NCI-H446 (cell line): ENCODE measurements at regions not wholly inside any gene's neighbourhood (a gene's known extent, or its start where the extent isn't known, plus 50 kb on each side); places are given as distances from the start of the nearest gene placed in this dataset.

Experiments
- DNase-seq, 2 experiments: peaks; one replicate each; lab custom pipeline; 2025; lab: John Stamatoyannopoulos, UW

DNA sequence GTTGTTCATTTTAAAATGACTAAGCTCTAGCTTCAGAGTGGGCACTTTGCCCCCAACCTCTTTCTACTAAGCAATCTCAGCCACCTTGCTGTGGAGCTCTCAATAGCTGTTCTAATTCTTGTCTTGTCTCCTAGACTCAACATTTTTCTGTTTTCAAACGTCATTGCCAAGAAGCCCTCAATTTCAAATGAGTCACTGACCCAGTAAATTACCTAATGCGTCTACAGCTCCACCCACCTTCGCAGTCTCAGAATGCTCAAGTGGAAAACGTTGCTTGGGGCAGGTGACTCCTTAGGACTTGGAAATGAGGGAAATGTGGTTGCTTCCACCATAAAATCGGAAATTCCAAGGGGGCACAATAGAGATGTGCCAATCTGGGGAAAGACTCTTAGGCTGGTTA lies 59.0 kb downstream of the ING2 start:
- DNase-seq: no peak

DNA sequence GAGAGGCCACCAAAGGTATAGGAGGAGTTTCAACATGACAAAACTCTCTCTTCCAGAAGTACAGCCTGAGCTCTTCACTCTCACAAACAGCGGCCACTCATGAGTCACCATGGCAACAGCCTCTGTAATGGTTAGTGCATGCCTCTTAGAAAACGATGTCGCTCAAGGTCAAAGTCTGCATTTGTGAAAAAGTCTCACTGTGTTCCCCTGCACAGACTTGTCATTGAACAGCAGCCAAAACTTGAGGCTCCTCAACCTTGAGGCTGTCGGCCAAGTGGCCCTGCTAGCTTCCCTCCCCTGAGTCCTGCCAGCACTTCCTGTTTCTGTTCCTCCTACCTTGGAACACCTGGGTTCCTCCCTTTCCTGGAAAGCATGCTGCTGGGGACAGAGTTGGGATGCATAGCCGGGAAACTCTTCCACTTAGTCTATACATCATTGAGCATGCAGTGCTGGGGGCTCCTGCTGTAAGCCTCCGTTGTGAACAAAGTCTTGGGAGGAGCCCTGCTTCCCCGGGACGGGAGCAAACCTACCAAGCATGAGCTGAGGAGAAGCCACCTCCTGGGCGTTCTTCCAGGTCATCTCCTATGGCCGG lies 66.6 kb downstream of the ING2 start:
- DNase-seq: peak in 1 of 2 experiments; percentile 17

DNA sequence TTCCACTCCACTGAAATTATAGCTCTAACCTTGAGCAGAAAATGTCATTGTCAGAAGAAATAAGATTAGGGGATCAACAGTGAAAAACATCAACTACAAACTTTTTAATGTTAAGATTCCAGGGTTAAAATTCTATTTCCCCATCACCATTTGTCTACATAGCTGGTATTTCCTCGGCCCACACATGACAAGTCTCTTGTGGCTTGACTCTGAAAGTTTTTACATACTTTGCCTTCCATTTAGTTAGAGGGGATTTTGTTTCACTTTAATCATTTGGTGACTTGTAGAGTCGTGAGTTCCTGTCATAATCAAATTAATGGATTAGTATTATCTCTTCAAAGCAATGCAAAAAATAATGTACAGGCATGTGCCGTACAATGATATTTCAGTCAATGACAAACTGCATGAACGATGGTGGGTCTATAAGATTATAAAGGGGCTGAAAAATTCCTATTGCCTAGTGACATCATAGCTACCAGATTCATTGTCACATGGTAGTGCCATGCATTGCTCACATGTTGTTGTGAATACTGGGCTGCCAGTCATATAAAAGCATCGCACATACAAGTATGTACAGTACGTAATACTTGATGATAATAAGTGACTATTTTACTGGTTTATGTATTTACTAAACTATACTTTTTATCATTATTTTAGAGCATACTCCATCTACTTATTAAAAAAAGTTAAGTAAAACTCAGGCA lies 72.0 kb downstream of the ING2 start:
- no peak for DNase-seq

DNA sequence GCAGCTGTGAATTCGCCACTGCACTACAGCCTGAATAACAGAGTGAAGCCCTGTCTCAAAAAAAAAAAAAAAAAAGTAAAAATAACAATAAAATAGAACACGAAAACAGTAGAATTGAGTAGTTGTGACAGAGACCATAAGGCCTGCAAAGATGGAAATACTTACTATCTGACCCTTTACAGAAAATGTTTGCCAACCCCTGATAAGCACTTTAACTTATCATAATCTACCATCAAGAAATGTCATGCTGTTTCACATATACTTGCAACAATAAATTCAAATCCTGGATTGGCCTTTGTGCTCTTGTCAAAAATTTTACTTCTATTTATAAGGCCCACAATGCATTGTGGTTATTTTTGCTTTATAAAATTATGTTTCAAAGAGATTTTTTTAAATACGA lies 75.5 kb downstream of the ING2 start:
- DNase-seq: no peak

DNA sequence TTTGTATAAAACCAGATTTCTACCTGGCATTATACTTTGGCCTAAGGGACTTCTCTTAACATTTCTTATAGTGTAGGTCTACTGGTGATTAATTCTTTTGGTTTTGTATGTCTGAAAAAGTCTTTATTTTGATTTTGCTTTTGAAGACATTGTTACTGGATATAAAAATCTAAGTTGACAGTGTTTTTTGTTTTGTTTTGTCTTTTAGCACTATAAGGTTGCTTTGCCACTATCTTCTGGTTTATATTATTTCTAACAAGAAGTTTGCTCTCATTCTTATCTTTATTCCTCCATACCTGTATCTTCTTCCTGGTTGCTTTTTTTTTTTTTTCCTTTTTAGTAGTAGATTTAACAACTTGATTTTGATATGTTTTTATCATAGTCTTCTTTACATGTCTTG lies 76.0 kb downstream of the ING2 start:
- no peak for DNase-seq

DNA sequence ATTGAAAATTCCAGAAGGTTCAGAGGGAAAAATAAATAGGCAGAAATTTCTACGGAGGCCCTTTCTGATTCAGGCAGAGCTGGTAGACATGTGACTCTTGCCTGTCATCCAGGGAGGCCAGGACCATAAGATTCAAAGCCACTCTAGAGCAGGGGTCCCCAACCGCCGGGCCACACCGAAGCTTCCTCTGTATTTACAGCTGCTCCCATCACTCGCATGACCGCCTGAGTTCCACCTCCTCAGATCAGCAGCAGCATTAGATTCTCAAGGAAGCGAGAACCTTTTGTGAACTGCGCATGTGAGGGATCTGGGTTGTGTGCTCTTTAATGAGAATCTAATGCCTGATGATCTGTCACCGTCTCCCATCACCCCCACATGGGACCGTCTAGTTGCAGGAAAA lies 72.2 kb downstream of the RWDD4 start:
- no peak for DNase-seq

DNA sequence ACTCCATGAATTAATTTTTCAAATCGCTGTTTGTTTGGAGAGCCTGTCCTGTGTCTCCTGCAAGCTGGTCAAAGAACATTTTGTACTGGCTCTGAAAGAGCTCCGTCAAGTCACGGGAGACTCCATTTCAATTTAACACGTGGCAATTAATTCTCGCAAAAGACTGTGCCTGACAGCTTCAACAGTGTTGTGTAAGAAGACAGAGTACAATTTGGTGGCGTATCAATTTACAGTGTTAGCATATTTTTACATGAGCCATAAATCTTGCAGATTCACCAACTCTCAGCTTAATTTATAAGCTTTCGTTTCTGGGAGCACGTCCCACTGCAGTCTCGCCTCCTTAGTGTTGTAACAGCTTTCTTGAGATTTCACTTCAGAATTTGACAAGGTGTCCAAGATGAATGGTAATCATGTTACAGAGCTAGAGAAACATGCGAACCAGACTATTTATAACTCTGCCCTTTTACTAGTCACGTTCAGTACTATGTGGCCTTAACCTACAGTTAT lies 70.8 kb downstream of the RWDD4 start:
- no peak for DNase-seq

DNA sequence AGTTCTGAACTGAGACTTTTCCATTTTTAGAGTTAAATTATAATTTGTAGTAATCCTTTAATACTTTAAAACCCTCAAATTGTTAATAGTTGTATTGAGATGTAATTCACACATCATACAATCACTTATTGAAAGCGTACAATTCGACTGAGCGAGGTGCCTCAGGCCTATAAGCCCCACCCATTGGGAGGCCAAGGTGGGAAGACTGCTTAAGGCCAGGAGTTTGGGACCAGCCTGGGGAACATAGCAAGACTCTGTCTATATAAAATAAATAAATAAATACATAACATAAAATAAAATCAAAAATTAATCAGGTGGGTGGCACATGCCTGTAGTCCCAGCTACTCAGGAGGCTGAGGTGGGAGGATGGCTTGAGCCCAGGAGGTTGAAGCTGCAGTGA lies 70.3 kb downstream of the RWDD4 start:
- DNase-seq: no peak

DNA sequence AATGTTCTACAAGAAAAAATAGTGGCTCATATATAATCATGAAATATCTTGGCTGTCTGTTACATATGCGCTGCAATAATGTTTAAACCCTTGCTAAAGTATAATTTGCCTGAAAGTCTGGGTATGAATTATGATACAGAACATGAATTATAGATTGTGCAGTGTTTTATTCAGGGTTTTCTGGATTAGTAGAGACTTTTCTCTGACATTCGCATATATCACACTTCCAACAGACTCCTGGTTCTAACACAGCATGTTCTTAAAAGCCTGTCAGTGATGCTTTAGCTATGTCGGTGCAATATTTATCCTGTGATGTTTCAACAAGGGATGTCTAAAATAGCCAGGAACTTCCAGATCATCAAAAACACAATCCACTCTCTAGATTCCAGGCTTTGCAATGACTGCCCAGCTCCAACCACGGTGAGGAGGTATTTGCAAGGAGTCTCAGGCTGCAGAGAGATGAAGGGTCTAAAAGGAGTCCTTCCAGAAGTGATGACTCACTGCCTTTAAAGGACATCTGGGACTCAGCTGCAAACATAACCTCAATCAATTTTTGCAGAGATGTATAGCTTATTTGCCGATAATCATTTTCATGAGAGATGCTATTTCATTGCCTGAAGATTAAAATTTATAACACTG lies 69.4 kb downstream of the RWDD4 start:
- no peak for DNase-seq
